GM12801 (cell line): ENCODE measurements at regions not wholly inside any gene's neighbourhood (a gene's known extent, or its start where the extent isn't known, plus 50 kb on each side); places are given as distances from the start of the nearest gene placed in this dataset.

Experiments used
- TF ChIP-seq, protein P1 (sequence below): IDR thresholded peaks from one replicate; pipeline ENCODE4 v1.5.1; 2011; ENCODE audit warnings: control low read depth; ENCODE audit not compliant: insufficient read length; ENCODE audit errors: extremely low read depth

DNA sequence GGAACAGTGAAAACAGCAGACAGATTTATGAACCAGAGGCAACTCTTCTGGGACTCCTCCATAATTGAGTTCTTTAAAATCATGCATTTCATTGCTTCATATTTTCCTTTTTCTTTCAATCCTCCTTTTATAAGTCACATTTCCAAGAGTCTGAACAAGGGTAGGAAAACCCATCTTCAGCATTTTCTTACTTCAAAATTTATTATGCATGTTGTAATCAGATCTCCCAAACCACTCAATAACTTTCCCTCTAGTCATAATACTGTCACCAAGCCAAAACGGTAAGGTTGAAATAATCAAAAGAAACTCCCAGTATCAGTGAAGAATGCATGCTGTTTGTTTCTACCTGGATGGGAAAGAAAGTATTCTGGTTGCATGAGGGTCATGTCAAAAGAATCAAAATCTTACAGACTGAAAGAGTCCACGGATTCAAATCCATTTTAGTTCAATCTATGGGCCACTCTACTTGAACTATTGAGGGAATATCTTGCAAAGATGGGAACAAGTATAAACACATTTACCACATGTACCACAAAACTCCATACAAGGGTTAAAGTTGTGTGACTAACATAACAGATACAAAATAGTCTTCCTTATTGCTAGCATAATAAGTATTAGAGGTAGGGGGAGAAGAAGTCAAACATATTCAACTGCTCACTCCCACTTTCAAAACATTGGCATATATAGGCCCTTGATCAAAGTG, 797.3 kb downstream of the MAT2B start:
- TF ChIP-seq, protein P1, sequence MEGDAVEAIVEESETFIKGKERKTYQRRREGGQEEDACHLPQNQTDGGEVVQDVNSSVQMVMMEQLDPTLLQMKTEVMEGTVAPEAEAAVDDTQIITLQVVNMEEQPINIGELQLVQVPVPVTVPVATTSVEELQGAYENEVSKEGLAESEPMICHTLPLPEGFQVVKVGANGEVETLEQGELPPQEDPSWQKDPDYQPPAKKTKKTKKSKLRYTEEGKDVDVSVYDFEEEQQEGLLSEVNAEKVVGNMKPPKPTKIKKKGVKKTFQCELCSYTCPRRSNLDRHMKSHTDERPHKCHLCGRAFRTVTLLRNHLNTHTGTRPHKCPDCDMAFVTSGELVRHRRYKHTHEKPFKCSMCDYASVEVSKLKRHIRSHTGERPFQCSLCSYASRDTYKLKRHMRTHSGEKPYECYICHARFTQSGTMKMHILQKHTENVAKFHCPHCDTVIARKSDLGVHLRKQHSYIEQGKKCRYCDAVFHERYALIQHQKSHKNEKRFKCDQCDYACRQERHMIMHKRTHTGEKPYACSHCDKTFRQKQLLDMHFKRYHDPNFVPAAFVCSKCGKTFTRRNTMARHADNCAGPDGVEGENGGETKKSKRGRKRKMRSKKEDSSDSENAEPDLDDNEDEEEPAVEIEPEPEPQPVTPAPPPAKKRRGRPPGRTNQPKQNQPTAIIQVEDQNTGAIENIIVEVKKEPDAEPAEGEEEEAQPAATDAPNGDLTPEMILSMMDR: no peak

DNA sequence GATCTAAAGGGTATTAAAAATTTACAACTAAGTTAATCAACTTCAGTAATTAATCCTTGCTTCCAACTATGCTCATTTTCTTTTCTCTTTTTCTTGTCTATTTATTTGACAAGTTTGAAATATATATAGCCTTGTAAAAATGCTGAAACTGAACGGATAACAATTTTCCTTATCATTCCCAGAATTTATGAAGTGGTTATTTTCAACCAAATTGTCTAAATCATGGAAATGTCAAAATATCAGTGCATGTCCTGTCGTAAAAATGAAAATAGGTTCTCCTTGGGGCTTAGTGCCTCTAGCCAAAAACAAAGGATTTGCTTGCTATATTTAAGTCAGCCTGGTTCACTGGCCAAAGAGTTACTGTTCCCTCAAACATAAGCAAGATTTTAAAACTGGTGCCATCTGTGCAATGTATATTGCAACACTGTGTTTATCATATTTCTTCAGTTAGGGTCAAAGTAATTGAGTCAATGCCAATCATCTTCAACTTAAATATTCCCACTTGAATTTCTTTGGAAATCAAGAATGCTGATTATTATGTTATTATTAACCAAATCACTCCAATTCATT, 798.3 kb downstream of the MAT2B start:
- TF ChIP-seq, protein P1: no peak

- TF ChIP-seq, protein P1: no peak
Observed at GRCh38 chr5:164306662-164307061, 801.2 kb downstream of the MAT2B start.

DNA sequence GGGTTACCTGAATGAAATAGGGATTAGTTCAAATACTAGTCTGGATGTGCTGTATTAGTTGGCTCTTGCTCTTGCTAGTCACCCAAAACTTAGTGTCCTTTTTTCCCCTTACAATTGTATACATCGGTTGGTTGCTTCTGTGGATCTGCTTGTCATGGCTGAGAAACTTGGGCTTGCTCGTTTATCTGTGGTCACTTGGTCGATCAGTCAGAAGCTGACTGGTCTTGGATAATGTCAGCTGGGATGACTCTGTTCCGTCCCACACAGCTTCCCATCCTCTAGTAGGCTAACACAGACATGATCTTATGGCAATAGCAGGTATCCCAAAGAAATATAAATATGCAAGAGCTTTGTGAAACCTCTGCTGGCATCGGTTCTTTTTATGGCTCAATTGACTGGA, 807.4 kb downstream of the MAT2B start:
- TF ChIP-seq, protein P1: no peak

- TF ChIP-seq, protein P1: no peak
Observed at GRCh38 chr5:164317676-164318075, 812.3 kb downstream of the MAT2B start.

DNA sequence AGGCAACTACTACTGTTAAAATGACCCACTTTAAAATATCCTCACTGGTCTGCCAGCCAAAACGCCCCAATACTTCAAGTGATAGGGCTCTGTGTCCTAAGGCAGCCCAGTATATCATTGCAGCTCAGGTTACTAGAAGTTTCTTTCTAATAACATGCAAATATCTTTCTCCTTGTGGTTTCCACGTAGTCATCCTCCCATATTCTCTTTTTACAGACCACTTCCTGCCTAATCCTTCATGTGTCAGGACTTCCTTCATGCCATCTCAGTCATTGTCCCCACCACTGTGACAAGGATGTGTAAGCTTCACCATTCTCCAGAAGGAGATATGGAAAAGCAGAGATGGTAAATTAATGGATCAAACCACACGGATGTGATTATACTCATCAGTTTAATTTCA, 813.7 kb downstream of the MAT2B start:
- TF ChIP-seq, protein P1: no peak

DNA sequence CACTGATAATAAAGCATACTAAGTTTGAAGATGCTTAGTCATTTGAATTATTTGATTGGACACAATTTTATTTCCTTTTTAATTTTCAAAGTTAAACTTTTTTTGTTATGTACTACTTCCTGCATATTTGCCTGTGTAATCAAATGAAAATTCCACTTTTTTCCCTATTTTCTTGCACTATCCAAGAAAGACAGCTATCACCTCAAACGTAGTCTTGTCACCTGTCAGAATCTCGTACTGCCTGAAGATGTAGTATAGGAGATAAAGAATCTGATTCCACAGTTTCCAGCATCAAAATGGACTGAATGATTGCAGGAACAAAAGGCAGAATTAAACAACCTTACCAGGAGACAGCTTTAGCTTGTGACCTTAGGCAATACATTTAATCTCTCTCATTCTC, 818.8 kb downstream of the MAT2B start:
- TF ChIP-seq, protein P1: no peak
